ENCODE measurements at regions not wholly inside any gene's neighbourhood (a gene's known extent, or its start where the extent isn't known, plus 50 kb on each side); places are given as distances from the start of the nearest gene placed in this dataset.
A peak's percentile ranks its signal among the peaks of the same experiment; 100 is the strongest.
"Not testable (repeated sequence)": the region's sequence is repeated elsewhere in the genome, so short reads cannot be mapped to it uniquely, and the experiment has no call there.

DNA sequence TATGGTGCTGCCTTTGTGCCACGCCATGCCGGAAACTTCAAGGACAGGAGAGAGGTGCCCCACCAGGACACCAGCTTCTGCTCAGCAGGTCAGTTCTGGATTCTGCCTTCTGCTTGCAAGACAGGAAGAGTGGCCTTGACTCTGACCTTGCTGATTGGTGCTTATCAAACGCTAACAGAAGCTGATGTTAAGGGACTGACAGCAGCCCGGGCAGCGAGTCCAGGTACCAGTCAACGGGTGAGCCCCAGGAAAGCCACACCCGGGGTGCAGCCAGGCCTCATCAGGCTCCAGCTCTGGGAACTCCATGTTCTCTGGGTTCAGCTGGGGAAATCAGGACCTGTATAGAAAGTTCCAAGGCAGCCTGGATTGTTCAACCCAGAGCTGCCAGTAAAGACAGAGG, 116.8 kb upstream of the MTLN start:
- H3K9me3 Mint-ChIP-seq (ENCODE audit: low read depth); H3K36me3 Mint-ChIP-seq (ENCODE audit: insufficient read depth): not testable (repeated sequence)

DNA sequence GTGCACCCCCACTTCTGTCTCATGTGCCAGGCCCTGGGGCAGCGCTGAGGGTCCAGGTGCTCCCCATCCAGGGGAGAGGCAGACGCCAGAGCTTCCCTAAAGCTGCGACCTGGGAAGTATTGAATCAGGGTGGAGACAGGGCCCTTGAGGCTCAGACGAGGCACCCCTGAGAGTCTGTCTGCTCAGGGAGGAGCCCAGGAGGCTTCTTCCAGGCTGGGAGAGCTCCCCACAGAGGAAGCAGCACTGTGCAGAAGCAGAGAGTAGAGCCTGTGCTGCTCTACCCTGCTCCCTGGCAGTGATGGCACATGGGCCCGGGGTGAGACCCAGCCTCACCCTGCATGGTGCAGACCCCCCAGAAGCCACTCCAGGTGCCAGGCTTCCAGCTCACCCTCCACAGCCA, 116.3 kb upstream of the MTLN start:
- not testable (repeated sequence) for H3K36me3 Mint-ChIP-seq (ENCODE audit: insufficient read depth); H3K4me1 Mint-ChIP-seq (ENCODE audit: low read depth); H3K27ac Mint-ChIP-seq; H3K27me3 Mint-ChIP-seq; H3K4me3 Mint-ChIP-seq (ENCODE audit: low read depth); H3K9me3 Mint-ChIP-seq (ENCODE audit: low read depth)
- peak; percentile 5 for DNase-seq (ENCODE audit: low spot score, unreplicated experiment)

More for the DNA sequence above, 116.8 kb upstream of the MTLN start:
- H3K27me3 Mint-ChIP-seq; H3K4me1 Mint-ChIP-seq (ENCODE audit: low read depth); DNase-seq (ENCODE audit: low spot score, unreplicated experiment); H3K4me3 Mint-ChIP-seq (ENCODE audit: low read depth); H3K27ac Mint-ChIP-seq: not testable (repeated sequence)

DNA sequence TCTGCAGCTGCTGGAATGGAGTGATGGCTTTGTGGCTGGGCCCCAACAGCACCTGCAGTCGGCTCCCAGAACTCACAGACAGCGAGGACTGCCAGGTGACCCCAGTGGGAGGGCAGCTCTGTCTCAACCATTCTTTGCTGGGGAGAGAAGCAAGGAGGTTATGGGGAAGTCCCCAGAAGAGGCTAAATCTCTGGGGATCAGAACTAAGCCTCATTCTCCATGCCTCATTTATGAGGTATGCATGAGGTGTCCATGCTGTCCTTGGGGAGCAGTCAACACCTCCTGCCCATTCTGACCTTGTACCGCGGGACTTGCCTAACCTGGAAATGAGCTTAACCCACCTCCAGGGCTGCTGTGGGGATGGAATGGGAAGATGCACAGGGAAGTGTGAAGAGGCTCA, 111.5 kb upstream of the MTLN start:
- not testable (repeated sequence) for H3K27me3 Mint-ChIP-seq; H3K36me3 Mint-ChIP-seq (ENCODE audit: insufficient read depth); H3K4me1 Mint-ChIP-seq (ENCODE audit: low read depth); H3K27ac Mint-ChIP-seq; H3K9me3 Mint-ChIP-seq (ENCODE audit: low read depth); DNase-seq (ENCODE audit: low spot score, unreplicated experiment); H3K4me3 Mint-ChIP-seq (ENCODE audit: low read depth)

DNA sequence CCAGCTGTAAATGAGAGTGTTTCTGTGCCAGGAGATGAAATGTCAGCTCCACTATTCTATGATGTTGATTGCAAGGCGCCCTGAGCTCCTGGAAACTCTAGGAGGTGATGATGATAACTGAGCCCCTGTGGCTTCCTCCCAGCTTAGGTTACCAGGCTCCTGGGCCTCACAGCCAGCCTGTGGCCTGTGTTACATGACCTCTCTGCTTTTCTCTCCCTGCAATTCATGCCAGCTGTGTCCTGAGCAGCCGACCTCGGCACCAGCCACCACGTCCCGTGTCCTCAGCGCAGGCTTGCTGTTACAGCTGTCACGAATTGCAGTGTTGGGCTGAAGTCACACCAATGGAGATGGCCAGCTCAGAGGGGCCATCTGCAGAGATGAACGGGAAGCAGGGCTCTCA, 110.2 kb upstream of the MTLN start:
- H3K27me3 Mint-ChIP-seq; H3K4me1 Mint-ChIP-seq (ENCODE audit: low read depth); DNase-seq (ENCODE audit: low spot score, unreplicated experiment); H3K36me3 Mint-ChIP-seq (ENCODE audit: insufficient read depth); H3K4me3 Mint-ChIP-seq (ENCODE audit: low read depth); H3K9me3 Mint-ChIP-seq (ENCODE audit: low read depth); H3K27ac Mint-ChIP-seq: not testable (repeated sequence)

DNA sequence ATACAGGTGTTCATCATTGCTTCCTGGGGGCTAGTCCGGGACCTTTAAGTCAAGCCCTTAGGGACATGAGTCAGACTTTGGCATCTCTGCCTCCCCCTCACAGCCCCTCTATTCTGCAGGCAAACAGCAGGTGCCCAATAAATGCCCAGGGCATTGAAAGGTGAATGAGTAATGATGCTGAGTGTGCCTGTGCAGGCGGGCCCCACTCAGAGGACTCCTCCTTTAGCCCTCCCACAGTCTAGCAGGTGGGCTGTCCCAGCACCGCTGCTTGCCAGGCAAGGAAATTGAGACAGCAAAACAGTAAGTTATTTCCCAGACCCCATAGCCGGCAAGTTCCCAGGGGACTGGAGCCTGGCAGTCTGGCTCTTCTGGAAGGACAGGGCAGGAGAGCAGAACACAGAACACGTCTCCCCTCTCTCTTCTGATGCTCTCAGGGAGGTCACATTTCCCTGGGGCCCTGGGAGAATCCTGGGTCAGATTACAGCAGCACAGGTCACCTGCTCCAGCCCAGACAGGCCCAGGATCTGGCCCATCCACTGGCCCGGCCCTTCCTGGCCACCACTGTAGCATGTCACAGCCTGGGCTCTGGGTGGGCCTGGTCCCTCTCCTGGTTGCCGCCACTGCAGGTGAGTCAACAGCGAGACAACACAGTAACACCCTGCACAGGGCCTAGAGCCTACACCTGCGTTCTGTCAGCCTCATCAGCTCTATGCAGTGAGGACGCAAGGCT, 108.7 kb upstream of the MTLN start:
- not testable (repeated sequence) for H3K36me3 Mint-ChIP-seq (ENCODE audit: insufficient read depth); H3K9me3 Mint-ChIP-seq (ENCODE audit: low read depth); H3K27me3 Mint-ChIP-seq; H3K4me3 Mint-ChIP-seq (ENCODE audit: low read depth); DNase-seq (ENCODE audit: low spot score, unreplicated experiment); H3K4me1 Mint-ChIP-seq (ENCODE audit: low read depth); H3K27ac Mint-ChIP-seq

DNA sequence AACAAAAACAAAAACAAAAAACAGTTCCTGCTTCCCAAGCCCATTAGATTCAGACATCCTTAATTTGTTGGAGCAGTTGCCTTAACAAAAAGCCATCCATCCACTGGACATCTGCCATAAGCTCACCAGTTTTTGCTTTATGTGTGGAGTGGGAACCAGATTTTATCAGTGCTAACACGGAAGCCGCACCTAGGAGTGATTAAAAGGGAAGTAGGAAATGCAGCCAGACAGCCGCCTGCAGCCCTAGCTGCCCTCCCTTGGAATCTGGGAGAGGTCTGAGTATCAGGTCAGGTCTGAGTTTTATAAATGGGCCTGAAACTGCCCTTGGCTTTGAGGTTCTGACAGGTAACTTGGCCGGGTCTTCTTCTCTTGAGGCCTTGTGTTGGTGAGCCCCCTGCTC, 106.6 kb upstream of the MTLN start:
- not testable (repeated sequence) for H3K4me3 Mint-ChIP-seq (ENCODE audit: low read depth)

DNA sequence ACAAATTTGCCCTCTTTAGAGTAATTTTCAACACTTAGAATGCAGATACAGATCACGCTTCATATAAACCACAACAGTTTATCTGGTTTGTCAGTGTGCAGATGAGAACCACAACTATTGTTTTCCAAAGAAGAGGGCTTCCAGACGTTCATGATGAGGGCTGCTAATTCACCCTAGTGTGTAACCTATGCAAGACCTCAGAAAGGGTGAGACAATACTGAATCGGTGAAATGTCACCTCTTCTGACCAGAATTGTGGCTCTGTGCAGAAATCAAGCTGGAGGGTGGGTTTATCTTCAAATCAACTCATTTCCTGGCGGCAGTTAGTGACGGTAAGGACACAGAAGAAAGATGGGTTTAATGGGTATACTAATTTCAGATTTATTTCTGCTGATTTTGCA, 105.0 kb upstream of the MTLN start:
- H3K27me3 Mint-ChIP-seq; H3K4me1 Mint-ChIP-seq (ENCODE audit: low read depth); DNase-seq (ENCODE audit: low spot score, unreplicated experiment); H3K4me3 Mint-ChIP-seq (ENCODE audit: low read depth); H3K9me3 Mint-ChIP-seq (ENCODE audit: low read depth); H3K27ac Mint-ChIP-seq; H3K36me3 Mint-ChIP-seq (ENCODE audit: insufficient read depth): not testable (repeated sequence)

More for the DNA sequence above, 106.6 kb upstream of the MTLN start:
- not testable (repeated sequence) for H3K36me3 Mint-ChIP-seq (ENCODE audit: insufficient read depth); H3K4me1 Mint-ChIP-seq (ENCODE audit: low read depth); DNase-seq (ENCODE audit: low spot score, unreplicated experiment); H3K9me3 Mint-ChIP-seq (ENCODE audit: low read depth); H3K27ac Mint-ChIP-seq; H3K27me3 Mint-ChIP-seq

DNA sequence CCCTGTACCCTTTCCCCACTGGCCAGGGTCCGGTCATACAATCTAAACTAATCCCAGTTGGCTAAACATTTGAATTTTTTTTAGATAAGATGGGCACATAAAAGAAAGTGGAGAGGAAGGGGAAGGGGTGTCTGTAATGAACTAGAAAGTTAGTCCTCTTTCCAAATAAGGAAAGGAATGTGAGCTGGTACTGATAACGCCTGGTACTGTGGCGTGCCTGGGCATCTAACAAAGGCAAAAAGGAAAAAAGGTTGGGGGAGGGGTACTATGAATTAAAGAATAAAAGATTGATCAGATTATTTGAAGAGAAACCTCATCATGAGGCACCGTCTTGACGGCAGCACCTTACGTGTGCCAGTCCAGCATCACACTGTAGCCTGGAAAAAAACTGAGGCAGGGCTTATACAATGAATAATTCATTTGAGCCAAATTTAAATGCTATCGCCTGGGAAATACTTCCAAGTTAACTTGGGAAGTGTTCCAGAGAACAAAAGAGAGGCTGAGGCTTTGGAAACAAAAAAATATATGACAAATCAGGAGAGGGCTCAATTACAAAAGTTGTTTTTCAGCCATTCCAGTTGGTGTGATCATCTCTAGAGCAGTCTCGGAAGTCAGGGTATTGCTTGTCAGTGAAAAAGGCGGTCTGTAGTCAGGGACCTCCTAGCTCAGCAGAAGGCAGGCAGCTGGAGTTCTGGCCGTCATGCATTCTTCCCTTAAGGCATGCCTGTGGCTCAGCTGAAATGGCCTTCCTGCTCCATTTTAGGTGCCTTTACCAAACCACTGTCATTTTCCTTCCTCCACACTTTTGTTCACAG, 103.9 kb upstream of the MTLN start:
- not testable (repeated sequence) for DNase-seq (ENCODE audit: low spot score, unreplicated experiment); H3K27me3 Mint-ChIP-seq; H3K27ac Mint-ChIP-seq; H3K4me1 Mint-ChIP-seq (ENCODE audit: low read depth); H3K9me3 Mint-ChIP-seq (ENCODE audit: low read depth); H3K4me3 Mint-ChIP-seq (ENCODE audit: low read depth); H3K36me3 Mint-ChIP-seq (ENCODE audit: insufficient read depth)

DNA sequence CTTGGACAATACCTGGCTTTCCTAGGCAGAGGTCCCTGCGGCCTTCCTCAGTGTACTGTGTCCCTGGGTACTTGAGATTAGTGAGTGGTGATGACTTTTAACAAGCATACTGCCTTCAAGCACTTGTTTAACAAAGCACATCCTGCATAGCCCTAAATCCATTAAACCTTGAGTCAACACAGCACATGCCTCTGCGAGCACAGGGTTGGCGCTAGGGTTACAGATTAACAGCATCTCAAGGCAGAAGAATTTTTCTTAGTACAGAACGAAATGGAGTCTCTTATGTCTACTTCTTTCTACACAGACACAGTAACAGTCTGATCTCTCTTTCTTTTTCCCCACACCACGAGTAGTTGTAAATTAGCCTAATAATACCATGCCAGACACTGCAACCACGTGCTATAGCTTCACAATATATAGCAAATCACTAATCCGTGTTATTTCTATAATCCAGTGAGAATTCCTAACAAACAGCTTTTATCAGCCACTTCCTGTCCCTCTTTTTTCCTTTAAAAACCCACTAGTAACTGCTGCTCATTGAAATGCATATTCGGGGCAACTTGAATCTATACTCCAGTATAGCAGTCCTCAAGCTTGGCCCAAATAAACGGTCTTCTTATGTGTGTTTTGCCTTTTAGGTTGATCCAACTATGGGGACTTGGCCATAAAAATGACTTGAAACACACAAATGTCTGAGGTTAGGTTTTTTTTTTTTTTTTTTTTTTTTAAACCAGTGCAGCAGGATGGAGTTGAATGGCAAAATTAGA, 102.9 kb upstream of the MTLN start:
- not testable (repeated sequence) for H3K4me1 Mint-ChIP-seq (ENCODE audit: low read depth); H3K4me3 Mint-ChIP-seq (ENCODE audit: low read depth); H3K27ac Mint-ChIP-seq; H3K27me3 Mint-ChIP-seq; H3K36me3 Mint-ChIP-seq (ENCODE audit: insufficient read depth); H3K9me3 Mint-ChIP-seq (ENCODE audit: low read depth); DNase-seq (ENCODE audit: low spot score, unreplicated experiment)

DNA sequence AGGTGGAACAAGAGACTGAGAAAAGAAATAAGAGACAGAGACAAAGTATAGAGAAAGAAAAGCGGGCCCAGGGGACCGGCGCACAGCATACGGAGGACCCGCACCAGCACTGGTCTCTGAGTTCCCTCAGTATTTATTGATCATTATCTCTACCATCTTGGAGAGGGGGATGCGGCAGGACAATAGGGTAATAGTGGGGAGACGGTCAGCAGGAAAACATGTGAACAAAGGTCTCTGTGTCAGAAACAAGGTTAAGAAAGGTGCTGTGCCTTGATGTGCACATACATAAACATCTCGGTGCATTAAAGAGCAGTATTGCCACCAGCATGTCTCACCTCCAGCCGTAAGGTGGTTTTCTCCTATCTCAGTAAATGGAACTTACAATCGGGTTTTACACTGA, 102.1 kb upstream of the MTLN start:
- H3K27ac Mint-ChIP-seq; H3K4me1 Mint-ChIP-seq (ENCODE audit: low read depth); H3K4me3 Mint-ChIP-seq (ENCODE audit: low read depth); H3K36me3 Mint-ChIP-seq (ENCODE audit: insufficient read depth); H3K9me3 Mint-ChIP-seq (ENCODE audit: low read depth); DNase-seq (ENCODE audit: low spot score, unreplicated experiment); H3K27me3 Mint-ChIP-seq: not testable (repeated sequence)

DNA sequence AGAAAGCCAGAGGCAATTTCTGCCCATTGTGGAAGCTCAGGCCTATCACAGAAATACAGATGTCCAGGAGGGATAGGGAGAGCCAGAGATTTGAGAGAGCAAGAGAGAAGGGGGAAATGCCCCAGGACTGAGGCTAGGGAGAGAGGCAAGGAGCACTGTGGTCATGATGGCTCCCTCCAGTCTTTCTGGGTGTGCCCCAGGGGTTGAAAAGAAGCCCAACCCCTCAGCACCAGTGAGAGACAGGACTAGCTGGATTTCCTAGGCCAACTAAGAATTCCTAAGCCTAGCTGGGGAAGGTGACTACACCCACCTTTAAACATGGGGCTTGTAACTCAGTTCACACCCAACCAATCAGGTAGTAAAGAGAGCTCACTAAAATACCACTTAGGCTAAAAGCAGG, 100.7 kb upstream of the MTLN start:
- not testable (repeated sequence) for DNase-seq (ENCODE audit: low spot score, unreplicated experiment); H3K36me3 Mint-ChIP-seq (ENCODE audit: insufficient read depth); H3K27ac Mint-ChIP-seq

DNA sequence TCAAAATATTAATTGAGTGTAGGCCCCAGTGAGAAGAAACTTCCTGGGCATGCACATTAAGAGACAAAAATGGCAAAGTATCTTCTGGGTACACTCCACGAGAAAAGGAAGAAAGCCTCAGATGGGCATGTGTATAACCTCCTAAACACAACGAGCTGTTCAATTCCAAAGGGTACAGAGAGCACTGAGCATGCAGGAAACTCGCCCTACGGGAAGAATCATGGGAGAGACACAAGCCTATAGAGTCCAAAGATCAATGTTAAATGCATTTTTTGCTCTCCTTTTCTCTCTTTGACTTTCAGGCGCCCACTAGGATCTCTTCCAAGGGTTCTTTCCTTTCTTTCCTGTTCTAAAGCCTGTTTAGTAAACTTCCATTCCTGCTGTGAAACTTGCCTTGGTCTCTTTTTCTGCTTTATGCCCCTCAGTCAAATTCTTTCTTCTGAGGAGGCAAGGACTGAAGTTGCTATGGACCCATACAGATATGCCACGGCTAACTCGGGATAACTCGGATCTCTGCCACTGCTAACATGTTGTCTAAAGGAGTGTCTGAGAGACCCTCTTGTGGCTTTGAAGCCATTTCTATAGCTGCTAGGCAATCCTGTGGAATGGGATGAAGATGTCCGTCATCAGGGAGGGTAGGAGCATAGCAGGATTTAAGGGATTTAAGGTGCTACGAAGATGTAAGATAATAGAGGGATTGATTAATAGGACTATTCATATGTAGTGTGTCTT, 99.5 kb upstream of the MTLN start:
- H3K9me3 Mint-ChIP-seq (ENCODE audit: low read depth); H3K4me1 Mint-ChIP-seq (ENCODE audit: low read depth); H3K27ac Mint-ChIP-seq; H3K36me3 Mint-ChIP-seq (ENCODE audit: insufficient read depth); H3K27me3 Mint-ChIP-seq; H3K4me3 Mint-ChIP-seq (ENCODE audit: low read depth); DNase-seq (ENCODE audit: low spot score, unreplicated experiment): not testable (repeated sequence)

More for the DNA sequence above, 100.7 kb upstream of the MTLN start:
- H3K27me3 Mint-ChIP-seq; H3K4me3 Mint-ChIP-seq (ENCODE audit: low read depth); H3K4me1 Mint-ChIP-seq (ENCODE audit: low read depth); H3K9me3 Mint-ChIP-seq (ENCODE audit: low read depth): not testable (repeated sequence)

Data from progenitor cell of endocrine pancreas (in vitro differentiated cells).